Ishikawa (cell line): ENCODE measurements at regions not wholly inside any gene's neighbourhood (a gene's known extent, or its start where the extent isn't known, plus 50 kb on each side); places are given as distances from the start of the nearest gene placed in this dataset.

Source experiments
- EP300 ChIP-seq: IDR thresholded peaks from 2 replicates; pipeline ENCODE4 v1.6.1; 2012; ENCODE audit warnings: borderline replicate concordance
- MAX ChIP-seq: IDR thresholded peaks from 2 replicates; pipeline ENCODE4 v1.6.1; 2012
- REST ChIP-seq: IDR thresholded peaks from 2 replicates; pipeline ENCODE4 v1.6.1; 2012; ENCODE audit warnings: low read depth, mild to moderate bottlenecking
- TAF1 ChIP-seq: IDR thresholded peaks from 2 replicates; pipeline ENCODE4 v1.6.1; 2012; ENCODE audit warnings: low read depth, mild to moderate bottlenecking
- TEAD4 ChIP-seq: IDR thresholded peaks from 2 replicates; pipeline ENCODE4 v1.6.1; 2012
- YY1 ChIP-seq: IDR thresholded peaks from 2 replicates; pipeline ENCODE4 v1.6.1; 2012; ENCODE audit warnings: low read depth

- TF ChIP-seq TEAD4 = no peak
- no peak for TF ChIP-seq REST
- no peak for TF ChIP-seq MAX
- TF ChIP-seq TAF1 = no peak
- TF ChIP-seq YY1 = no peak
- TF ChIP-seq EP300 = no peak
Measured at GRCh38 chr15:95653361-95653805, 677.1 kb upstream of the NR2F2 start.
